COLO668 (cell line): ENCODE measurements at regions not wholly inside any gene's neighbourhood (a gene's known extent, or its start where the extent isn't known, plus 50 kb on each side); places are given as distances from the start of the nearest gene placed in this dataset.
"Not testable (repeated sequence)": the region's sequence is repeated elsewhere in the genome, so short reads cannot be mapped to it uniquely, and the experiment has no call there.

Source experiments
- DNase-seq: peaks from one replicate; lab custom pipeline; 2025; ENCODE audit not compliant: unreplicated experiment; lab: John Stamatoyannopoulos, UW

DNA sequence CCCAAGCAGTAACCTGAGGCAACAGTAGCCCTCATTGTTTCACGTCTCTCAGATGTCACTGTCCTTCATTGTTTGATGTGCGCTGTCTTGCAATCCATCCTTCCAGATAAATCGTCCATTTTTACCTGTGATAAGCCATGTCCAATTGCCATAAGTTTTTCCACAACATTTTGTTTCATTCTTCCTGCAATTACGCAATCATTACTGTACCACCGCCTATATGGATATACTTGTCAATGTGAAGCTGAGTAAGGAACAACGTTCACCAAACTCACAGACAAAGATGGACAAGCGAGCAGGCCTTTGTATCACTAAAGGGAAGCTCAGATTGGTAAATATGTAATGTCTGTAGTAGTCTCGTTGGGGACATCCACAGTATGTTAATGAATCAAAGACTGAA, 452.5 kb upstream of the NDN start:
- not testable (repeated sequence) for DNase-seq

GRCh38 chr15:24145070-24145469, 458.0 kb upstream of the NDN start:
- not testable (repeated sequence) for DNase-seq

- no peak for DNase-seq
Observed at GRCh38 chr15:24146251-24146650, 459.1 kb upstream of the NDN start.

DNA sequence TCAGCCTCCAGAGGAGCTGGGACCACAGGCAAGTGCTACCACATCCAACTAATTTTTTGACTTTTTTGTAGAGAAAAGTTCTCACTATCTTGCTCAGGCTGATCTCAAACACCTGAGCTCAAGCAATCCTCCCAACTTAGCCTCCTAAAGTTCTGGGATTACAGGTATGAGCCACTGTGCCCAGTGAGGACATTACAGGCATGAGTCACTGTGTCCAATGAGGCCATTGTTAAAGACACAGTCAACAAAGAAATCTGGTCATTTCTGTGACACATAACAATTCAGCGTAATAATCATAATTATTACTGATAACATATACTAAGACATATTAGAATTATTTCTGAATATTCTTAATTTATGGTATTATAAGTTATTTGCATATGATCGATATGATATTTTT, 463.4 kb upstream of the NDN start:
- no peak for DNase-seq

GRCh38 chr15:24158306-24158705, 471.2 kb upstream of the NDN start:
- DNase-seq = not testable (repeated sequence)

- DNase-seq = not testable (repeated sequence)
Observed at GRCh38 chr15:24165512-24165911, 478.4 kb upstream of the NDN start.

GRCh38 chr15:24202297-24202696, 473.3 kb upstream of the NPAP1 start:
- DNase-seq = not testable (repeated sequence)

- not testable (repeated sequence) for DNase-seq
Observed at GRCh38 chr15:24211742-24212476, 463.7 kb upstream of the NPAP1 start.

DNA sequence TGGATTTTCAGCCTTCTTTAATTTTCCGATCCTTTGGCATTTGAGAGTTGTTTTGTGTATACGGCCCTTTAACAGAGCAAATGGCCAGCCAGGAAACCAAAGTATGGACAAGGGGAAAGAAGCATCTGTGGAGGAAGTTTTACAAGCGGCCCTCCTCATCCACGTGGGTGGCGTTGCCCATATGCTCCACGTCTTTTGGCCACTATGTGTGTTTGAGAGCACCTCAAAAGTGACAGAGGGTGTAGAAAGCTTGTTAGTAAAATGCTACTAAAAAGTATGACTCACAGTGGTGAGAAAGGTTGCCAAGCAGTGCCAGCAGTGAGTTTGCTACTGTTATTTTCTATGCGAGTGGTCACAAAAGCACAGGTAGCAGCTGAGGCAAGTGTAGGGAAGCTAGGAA, 451.8 kb upstream of the NPAP1 start:
- no peak for DNase-seq

DNA sequence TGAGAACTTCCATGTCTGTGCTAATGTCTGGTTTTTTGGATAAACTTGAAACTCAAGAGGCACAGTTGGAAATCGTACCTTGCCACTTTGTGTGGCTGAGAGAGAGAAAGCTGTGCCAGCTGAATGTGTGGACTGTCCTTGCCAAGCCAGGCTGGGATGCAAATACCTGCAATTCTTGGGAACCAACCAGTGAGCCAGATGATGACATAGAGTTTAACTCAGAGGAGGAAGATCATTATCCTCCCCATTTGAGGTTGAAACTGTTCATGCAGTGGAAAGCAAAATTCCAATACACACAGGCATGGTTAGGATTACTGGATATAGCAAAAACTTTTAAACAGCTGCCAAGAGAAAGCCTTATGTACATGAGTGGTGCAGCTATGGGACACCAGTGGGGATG, 451.4 kb upstream of the NPAP1 start:
- DNase-seq = no peak

GRCh38 chr15:24228922-24229321, 446.7 kb upstream of the NPAP1 start:
- DNase-seq = not testable (repeated sequence)

GRCh38 chr15:24233134-24233533, 442.4 kb upstream of the NPAP1 start:
- DNase-seq = not testable (repeated sequence)

DNA sequence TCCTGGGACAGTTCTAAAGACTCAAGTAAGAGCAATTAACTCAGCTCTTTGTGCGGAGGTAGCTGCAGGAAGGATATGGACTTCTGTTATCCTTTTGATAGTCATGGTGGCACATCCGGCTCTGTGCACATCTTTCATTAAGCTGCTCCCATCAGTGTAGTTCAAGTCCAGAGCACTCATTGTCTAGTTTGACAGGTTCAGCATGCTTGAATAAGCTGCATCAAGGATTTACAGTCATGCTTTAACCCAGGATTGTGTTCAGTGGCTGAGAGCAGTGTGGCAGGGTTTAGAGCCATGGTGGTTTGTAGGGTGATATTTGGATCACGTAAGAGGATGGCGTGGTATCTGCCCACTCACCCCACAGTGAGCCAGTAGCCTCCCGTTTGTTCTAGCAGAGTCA, 435.0 kb upstream of the NPAP1 start:
- DNase-seq = not testable (repeated sequence)

DNA sequence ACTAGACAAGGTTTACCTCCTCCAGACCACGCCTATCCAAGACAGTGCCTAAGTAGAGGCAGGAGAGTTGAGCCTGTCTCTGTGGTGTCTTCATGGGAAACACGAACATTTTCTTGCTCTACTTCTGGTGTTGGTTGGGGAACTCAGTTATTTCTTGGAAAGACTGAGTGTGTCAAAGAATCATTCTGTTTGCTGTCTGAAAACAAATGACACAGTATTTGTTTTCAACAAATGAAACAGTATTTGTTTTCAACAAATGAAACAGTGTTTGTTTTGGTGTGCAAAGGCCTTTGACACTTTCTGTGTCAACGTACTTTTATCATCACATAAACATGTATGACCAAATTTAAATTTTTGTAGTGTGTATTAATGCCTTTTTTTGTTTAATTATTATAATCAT, 416.5 kb upstream of the NPAP1 start:
- DNase-seq = not testable (repeated sequence)

DNA sequence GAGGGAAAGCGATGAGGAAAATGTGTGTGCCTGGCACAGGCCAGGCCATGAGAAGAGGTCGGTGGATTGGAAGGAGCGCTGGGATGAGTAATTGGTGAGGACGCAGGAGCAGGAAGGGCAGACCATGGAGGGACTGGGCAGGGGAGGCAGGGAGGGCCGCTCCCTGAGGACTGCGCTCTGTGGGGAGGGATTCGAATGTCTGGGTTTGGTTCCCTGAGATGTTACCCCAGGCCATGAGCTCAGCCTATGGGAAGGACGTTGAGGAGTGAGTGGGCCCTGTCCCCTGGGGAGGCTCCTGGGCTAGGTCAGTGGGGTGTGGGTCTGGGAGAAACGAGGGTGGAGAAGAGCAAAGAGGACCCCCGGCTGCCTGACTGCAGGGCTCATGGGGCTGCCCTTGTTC, 415.2 kb upstream of the NPAP1 start:
- not testable (repeated sequence) for DNase-seq

DNA sequence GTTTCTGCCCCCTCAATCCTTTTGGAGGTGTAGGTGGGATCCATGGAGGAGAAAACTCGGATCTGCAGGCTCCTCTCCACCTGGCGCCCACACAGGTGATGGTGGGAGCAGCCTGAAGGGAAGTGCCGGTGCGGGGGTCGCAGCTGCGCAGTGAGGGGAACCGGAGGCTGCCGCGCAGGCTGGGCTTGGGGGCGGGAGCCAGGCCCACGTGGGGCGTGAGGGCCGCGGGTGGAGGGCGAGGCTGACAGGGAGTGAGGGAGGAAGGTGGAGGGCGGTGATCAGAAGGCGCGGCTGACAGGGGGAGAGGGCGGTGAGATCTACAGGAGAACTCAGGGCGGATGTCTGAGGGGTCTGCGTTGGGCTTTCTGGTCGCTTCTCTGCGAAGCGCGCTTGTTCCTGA, 414.7 kb upstream of the NPAP1 start:
- DNase-seq = not testable (repeated sequence)

GRCh38 chr15:24268536-24269165, 406.9 kb upstream of the NPAP1 start:
- DNase-seq = not testable (repeated sequence)

DNA sequence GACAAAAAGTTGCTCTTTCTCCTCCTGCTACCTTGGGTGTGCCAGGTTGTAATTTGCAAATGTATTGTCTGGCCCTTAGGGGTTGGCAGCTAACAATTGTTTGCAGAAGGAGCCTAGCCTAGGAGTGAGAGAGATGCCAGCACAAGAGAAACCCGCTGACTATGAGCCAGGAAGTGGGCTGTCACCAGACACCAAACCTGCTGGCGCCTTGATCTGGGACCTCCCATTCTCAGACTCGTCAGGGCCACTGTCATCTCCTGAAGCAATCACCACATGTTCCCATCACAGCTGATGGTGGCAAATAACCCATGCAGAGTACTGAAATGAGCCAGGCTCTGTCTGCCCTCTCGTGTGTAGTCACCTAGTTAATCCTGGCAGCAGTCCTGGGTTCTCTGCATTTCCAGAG, 406.4 kb upstream of the NPAP1 start:
- DNase-seq = no peak

DNA sequence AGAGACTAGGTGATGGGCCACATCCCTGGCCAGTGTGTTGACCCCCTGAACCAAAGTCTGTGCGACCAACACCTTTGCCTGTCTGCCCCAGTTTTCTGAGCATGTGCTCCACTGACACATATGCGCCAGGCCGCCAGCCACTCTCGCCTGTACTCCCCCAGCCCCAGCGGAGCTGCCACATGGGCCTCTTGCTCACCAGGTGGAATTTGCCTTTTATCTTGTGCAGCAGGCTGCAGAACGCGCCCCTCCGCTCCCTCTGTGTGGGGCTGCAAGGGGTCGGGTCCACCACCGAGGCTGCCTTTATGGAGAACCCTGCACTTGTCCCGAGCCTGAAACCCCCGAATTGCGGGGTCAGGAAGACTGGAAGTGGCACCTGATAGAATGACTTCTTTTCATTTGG, 405.7 kb upstream of the NPAP1 start:
- no peak for DNase-seq

GRCh38 chr15:24271496-24272244, 403.9 kb upstream of the NPAP1 start:
- DNase-seq = not testable (repeated sequence)

- DNase-seq = no peak
Observed at GRCh38 chr15:24292837-24293236, 382.7 kb upstream of the NPAP1 start.

DNA sequence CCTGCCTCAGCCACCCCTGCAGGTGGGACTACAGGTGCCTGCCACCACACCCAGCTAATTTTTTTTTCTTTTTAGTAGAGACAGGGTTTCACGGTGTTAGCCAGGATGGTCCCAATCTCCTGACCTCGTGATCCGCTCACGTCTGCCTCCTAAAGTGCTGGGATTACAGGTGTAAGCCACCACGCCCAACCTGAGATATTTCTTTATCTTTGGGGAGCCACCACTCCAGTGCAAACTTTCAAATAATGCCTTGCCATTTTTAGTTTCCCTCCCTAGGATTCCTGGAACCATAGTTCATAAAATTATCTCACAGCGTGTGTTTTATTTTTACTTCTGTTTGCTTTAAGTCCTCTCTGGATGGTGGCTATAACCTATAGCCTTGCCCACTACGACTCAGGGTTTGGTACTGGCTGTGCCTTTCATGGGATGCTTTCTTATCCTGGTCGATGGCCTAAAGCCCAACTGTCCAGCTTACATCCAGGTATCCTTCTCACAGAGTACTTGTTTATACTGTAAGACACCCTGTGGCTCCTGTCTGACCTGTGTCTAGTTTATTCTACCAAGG, 374.7 kb upstream of the NPAP1 start:
- not testable (repeated sequence) for DNase-seq
